ENCODE measurements at regions not wholly inside any gene's neighbourhood (a gene's known extent, or its start where the extent isn't known, plus 50 kb on each side); places are given as distances from the start of the nearest gene placed in this dataset.

GRCh38 chr2:360124-360523 is 72.2 kb upstream of the ALKAL2 start:
- TF ChIP-seq PATZ1 (CRISPR knock-in tag; IDR thresholded peaks at IDR 0.05; ENCODE audit: borderline replicate concordance) (no peak), BACH2 (CRISPR knock-in tag; IDR thresholded peaks at IDR 0.05; ENCODE audit: borderline replicate concordance) (no peak), ZFP30 (CRISPR knock-in tag; IDR thresholded peaks at IDR 0.05) (no peak), ZFP3 (CRISPR knock-in tag; IDR thresholded peaks at IDR 0.05) (no peak), ZNF70 (CRISPR knock-in tag; IDR thresholded peaks at IDR 0.05) (no peak), ISL1 (CRISPR knock-in tag; IDR thresholded peaks at IDR 0.05) (no peak), ESRRG (CRISPR knock-in tag; IDR thresholded peaks at IDR 0.05) (no peak), SNAI2 (CRISPR knock-in tag; IDR thresholded peaks at IDR 0.05) (no peak), POU6F1 (CRISPR knock-in tag; IDR thresholded peaks at IDR 0.05; ENCODE audit: borderline replicate concordance, low read depth) (no peak), TOX (CRISPR knock-in tag; IDR thresholded peaks at IDR 0.05; ENCODE audit: borderline replicate concordance) (no peak), RARB (CRISPR knock-in tag; IDR thresholded peaks at IDR 0.05) (no peak), ZNF8 (CRISPR knock-in tag; IDR thresholded peaks at IDR 0.05) (no peak), ARNTL (CRISPR knock-in tag; IDR thresholded peaks at IDR 0.05; ENCODE audit: borderline replicate concordance, low read depth) (no peak), OSR1 (CRISPR knock-in tag; IDR thresholded peaks at IDR 0.05) (no peak)
